ENCODE measurements at regions not wholly inside any gene's neighbourhood (a gene's known extent, or its start where the extent isn't known, plus 50 kb on each side); places are given as distances from the start of the nearest gene placed in this dataset.

GRCh38 chr7:69172357-69173077, 425.8 kb upstream of the AUTS2 start:
- H3K4me1 ChIP-seq (ENCODE audit: insufficient read depth, low read length, poor library complexity, severe bottlenecking) = no peaks in the 10 kb centered on the region
- H3K27me3 ChIP-seq (replicated peaks; ENCODE audit: insufficient read depth, low read depth, low read length, poor library complexity) = no peaks in the 10 kb centered on the region
- TF ChIP-seq EZH2 (IDR thresholded peaks at IDR 0.05; ENCODE audit: borderline replicate concordance, low read depth, low read length, poor library complexity, severe bottlenecking) = no peak
- intact Hi-C loops (cut with micrococcal nuclease; ENCODE audit: unreplicated experiment) = no loop called here
- no peaks in the 10 kb centered on the region for H3K9me3 ChIP-seq (ENCODE audit: low read depth, low read length, poor library complexity, severe bottlenecking)
- no peak overlapping the region for H3K27ac ChIP-seq (ENCODE audit: low read depth, low read length, poor library complexity, severe bottlenecking)
- DNase-seq (ENCODE audit: low spot score) = no peak
- no peak overlapping the region for H3K4me3 ChIP-seq (ENCODE audit: low read depth, low read length, poor library complexity, severe bottlenecking)
- no TSS peak for BruUV-seq (replicated peaks)
- POLR2A ChIA-PET (ENCODE audit: low non-redundant PET) = no interaction called here
- CTCF ChIA-PET = no interaction called here
- H3K36me3 ChIP-seq (ENCODE audit: insufficient read depth, low read length, poor library complexity, severe bottlenecking) = no peaks in the 10 kb centered on the region

GRCh38 chr7:69173341-69173740, 424.9 kb upstream of the AUTS2 start:
- no peaks in the 10 kb centered on the region for H3K4me1 ChIP-seq (ENCODE audit: insufficient read depth, low read length, poor library complexity, severe bottlenecking)
- ChIA-PET POLR2A (ENCODE audit: low non-redundant PET) (no interaction called here), CTCF (no interaction called here)
- TF ChIP-seq EZH2 (IDR thresholded peaks at IDR 0.05; ENCODE audit: borderline replicate concordance, low read depth, low read length, poor library complexity, severe bottlenecking) = no peak
- TF ChIP-seq, protein P1, sequence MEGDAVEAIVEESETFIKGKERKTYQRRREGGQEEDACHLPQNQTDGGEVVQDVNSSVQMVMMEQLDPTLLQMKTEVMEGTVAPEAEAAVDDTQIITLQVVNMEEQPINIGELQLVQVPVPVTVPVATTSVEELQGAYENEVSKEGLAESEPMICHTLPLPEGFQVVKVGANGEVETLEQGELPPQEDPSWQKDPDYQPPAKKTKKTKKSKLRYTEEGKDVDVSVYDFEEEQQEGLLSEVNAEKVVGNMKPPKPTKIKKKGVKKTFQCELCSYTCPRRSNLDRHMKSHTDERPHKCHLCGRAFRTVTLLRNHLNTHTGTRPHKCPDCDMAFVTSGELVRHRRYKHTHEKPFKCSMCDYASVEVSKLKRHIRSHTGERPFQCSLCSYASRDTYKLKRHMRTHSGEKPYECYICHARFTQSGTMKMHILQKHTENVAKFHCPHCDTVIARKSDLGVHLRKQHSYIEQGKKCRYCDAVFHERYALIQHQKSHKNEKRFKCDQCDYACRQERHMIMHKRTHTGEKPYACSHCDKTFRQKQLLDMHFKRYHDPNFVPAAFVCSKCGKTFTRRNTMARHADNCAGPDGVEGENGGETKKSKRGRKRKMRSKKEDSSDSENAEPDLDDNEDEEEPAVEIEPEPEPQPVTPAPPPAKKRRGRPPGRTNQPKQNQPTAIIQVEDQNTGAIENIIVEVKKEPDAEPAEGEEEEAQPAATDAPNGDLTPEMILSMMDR (conservative IDR thresholded peaks at IDR 0.05; ENCODE audit: low read depth, low read length) = no peak
- no peaks in the 10 kb centered on the region for H3K9me3 ChIP-seq (ENCODE audit: low read depth, low read length, poor library complexity, severe bottlenecking)
- no peak overlapping the region for H3K27ac ChIP-seq (ENCODE audit: low read depth, low read length, poor library complexity, severe bottlenecking)
- no peak for DNase-seq (ENCODE audit: low spot score)
- no peak overlapping the region for H3K4me3 ChIP-seq (ENCODE audit: low read depth, low read length, poor library complexity, severe bottlenecking)
- no TSS peak for BruUV-seq (replicated peaks)
- intact Hi-C loops (cut with micrococcal nuclease; ENCODE audit: unreplicated experiment) = no loop called here
- H3K36me3 ChIP-seq (ENCODE audit: insufficient read depth, low read length, poor library complexity, severe bottlenecking) = no peaks in the 10 kb centered on the region
- H3K27me3 ChIP-seq (replicated peaks; ENCODE audit: insufficient read depth, low read depth, low read length, poor library complexity) = no peaks in the 10 kb centered on the region

DNA sequence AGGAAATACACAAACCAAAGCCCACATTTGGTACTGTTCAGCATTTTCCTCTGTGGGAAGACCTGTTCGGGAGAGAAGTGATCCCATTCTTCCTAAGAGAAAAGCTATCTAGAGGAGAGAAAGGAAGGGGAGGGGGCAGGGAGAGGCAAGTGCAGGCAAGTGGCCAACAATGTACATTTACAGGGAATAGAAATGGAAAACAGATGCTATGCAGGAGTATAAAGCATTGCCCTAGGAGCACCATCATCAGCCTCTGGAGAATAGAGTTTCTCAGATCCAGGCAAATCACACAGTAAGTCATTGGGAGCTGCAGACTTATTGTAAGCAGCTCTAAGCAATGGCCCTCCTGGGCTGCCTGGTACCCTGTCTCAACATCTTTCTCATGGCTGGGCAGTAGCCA, 424.4 kb upstream of the AUTS2 start:
- Histone ChIP-seq H3K4me1 (ENCODE audit: insufficient read depth, low read length, poor library complexity, severe bottlenecking) (no peaks in the 10 kb centered on the region), H3K9me3 (ENCODE audit: low read depth, low read length, poor library complexity, severe bottlenecking) (no peaks in the 10 kb centered on the region), H3K4me3 (ENCODE audit: low read depth, low read length, poor library complexity, severe bottlenecking) (no peak overlapping the region), H3K27me3 (replicated peaks; ENCODE audit: insufficient read depth, low read depth, low read length, poor library complexity) (no peaks in the 10 kb centered on the region), H3K36me3 (ENCODE audit: insufficient read depth, low read length, poor library complexity, severe bottlenecking) (no peaks in the 10 kb centered on the region), H3K27ac (ENCODE audit: low read depth, low read length, poor library complexity, severe bottlenecking) (no peak overlapping the region)
- BruUV-seq (replicated peaks) = no TSS peak
- DNase-seq (ENCODE audit: low spot score) = no peak
- POLR2A ChIA-PET (ENCODE audit: low non-redundant PET) = no interaction called here
- CTCF ChIA-PET = no interaction called here
- intact Hi-C loops (cut with micrococcal nuclease; ENCODE audit: unreplicated experiment) = no loop called here
- no peak for TF ChIP-seq EZH2 (IDR thresholded peaks at IDR 0.05; ENCODE audit: borderline replicate concordance, low read depth, low read length, poor library complexity, severe bottlenecking)
- TF ChIP-seq, protein P1 (conservative IDR thresholded peaks at IDR 0.05; ENCODE audit: low read depth, low read length) = no peak

- Histone ChIP-seq H3K36me3 (ENCODE audit: insufficient read depth, low read length, poor library complexity, severe bottlenecking) (no peaks in the 10 kb centered on the region), H3K27me3 (replicated peaks; ENCODE audit: insufficient read depth, low read depth, low read length, poor library complexity) (no peaks in the 10 kb centered on the region), H3K4me3 (ENCODE audit: low read depth, low read length, poor library complexity, severe bottlenecking) (no peak overlapping the region), H3K27ac (ENCODE audit: low read depth, low read length, poor library complexity, severe bottlenecking) (no peak overlapping the region), H3K9me3 (ENCODE audit: low read depth, low read length, poor library complexity, severe bottlenecking) (no peaks in the 10 kb centered on the region), H3K4me1 (ENCODE audit: insufficient read depth, low read length, poor library complexity, severe bottlenecking) (no peaks in the 10 kb centered on the region)
- no TSS peak for BruUV-seq (replicated peaks)
- intact Hi-C loops (cut with micrococcal nuclease; ENCODE audit: unreplicated experiment) = no loop called here
- POLR2A ChIA-PET (ENCODE audit: low non-redundant PET) = no interaction called here
- no peak for DNase-seq (ENCODE audit: low spot score)
- TF ChIP-seq, protein P1 (conservative IDR thresholded peaks at IDR 0.05; ENCODE audit: low read depth, low read length) = no peak
- TF ChIP-seq EZH2 (IDR thresholded peaks at IDR 0.05; ENCODE audit: borderline replicate concordance, low read depth, low read length, poor library complexity, severe bottlenecking) = no peak
- CTCF ChIA-PET = no interaction called here
Measured at GRCh38 chr7:69176841-69177240, 421.4 kb upstream of the AUTS2 start.

Measured in A673 (cell line).